Left ventricle myocardium inferior (tissue), 1 donor: ENCODE measurements at regions not wholly inside any gene's neighbourhood (a gene's known extent, or its start where the extent isn't known, plus 50 kb on each side); places are given as distances from the start of the nearest gene placed in this dataset.

ENCODE experiments used
- DNase-seq: peaks from one replicate; pipeline ENCODE4 v3.0.0-alpha.2; 2020
- H3K27ac ChIP-seq: fragments of 200-600 bp; replicated peaks from 2 replicates; pipeline ENCODE4 v1.8.0; 2021
- H3K27me3 ChIP-seq: fragments of 200-600 bp; 2 replicates; pipeline ENCODE4 v1.8.0; 2021; ENCODE audit warnings: low read depth
- H3K36me3 ChIP-seq: fragments of 200-600 bp; 2 replicates; pipeline ENCODE4 v1.8.0; 2021
- H3K4me1 ChIP-seq: fragments of 200-600 bp; 2 replicates; pipeline ENCODE4 v1.8.0; 2021
- H3K4me3 ChIP-seq: fragments of 200-600 bp; 2 replicates; pipeline ENCODE4 v1.8.0; 2021; ENCODE audit warnings: mild to moderate bottlenecking, moderate library complexity
- H3K9me3 ChIP-seq: fragments of 200-600 bp; replicated peaks from 2 replicates; pipeline ENCODE4 v1.8.0; 2021
- CTCF ChIP-seq: fragments of 200-600 bp; IDR thresholded peaks from 2 replicates; pipeline ENCODE4 v1.8.0; 2021; ENCODE audit warnings: antibody characterized with exemption, mild to moderate bottlenecking, borderline replicate concordance
- intact Hi-C: fragments of 100-400 bp; cut with micrococcal nuclease; formaldehyde crosslinking; loops from one replicate; pipeline ENCODE4 v1.11.0; 2022
- donor health status: DM: no; HTN: yes; CAD: no; lungs with severe emphysema.

- no peak for DNase-seq
- Histone ChIP-seq H3K36me3 (no peaks in the 10 kb centered on the region), H3K9me3 (no peaks in the 10 kb centered on the region), H3K27ac (no peak overlapping the region), H3K4me3 (no peak overlapping the region), H3K27me3 (no peaks in the 10 kb centered on the region), H3K4me1 (no peaks in the 10 kb centered on the region)
- intact Hi-C loops = no loop called here
- no peak for TF ChIP-seq CTCF
These were observed 70.8 kb upstream of the TMCC3 start for GRCh38 chr12:94721173-94721572.

GRCh38 chr12:94718114-94718513 lies 67.8 kb upstream of the TMCC3 start:
- Histone ChIP-seq H3K36me3 (no peaks in the 10 kb centered on the region), H3K27ac (no peak overlapping the region), H3K9me3 (no peaks in the 10 kb centered on the region), H3K27me3 (no peaks in the 10 kb centered on the region), H3K4me3 (no peak overlapping the region), H3K4me1 (no peaks in the 10 kb centered on the region)
- no peak for DNase-seq
- no peak for TF ChIP-seq CTCF
- intact Hi-C loops = no loop called here

GRCh38 chr12:94717656-94718055 lies 67.3 kb upstream of the TMCC3 start:
- TF ChIP-seq CTCF = no peak
- no peaks in the 10 kb centered on the region for H3K36me3 ChIP-seq
- no peaks in the 10 kb centered on the region for H3K9me3 ChIP-seq
- no peaks in the 10 kb centered on the region for H3K4me1 ChIP-seq
- intact Hi-C loops = no loop called here
- no peak overlapping the region for H3K27ac ChIP-seq
- no peak for DNase-seq
- H3K4me3 ChIP-seq = no peak overlapping the region
- no peaks in the 10 kb centered on the region for H3K27me3 ChIP-seq

GRCh38 chr12:94717108-94717507 lies 66.8 kb upstream of the TMCC3 start:
- intact Hi-C loops = no loop called here
- no peak overlapping the region for H3K4me3 ChIP-seq
- no peaks in the 10 kb centered on the region for H3K27me3 ChIP-seq
- TF ChIP-seq CTCF = no peak
- H3K36me3 ChIP-seq = no peaks in the 10 kb centered on the region
- no peak for DNase-seq
- no peaks in the 10 kb centered on the region for H3K9me3 ChIP-seq
- H3K4me1 ChIP-seq = no peaks in the 10 kb centered on the region
- no peak overlapping the region for H3K27ac ChIP-seq

GRCh38 chr12:94716339-94716738 lies 66.0 kb upstream of the TMCC3 start:
- no peak for DNase-seq
- no peak for TF ChIP-seq CTCF
- H3K36me3 ChIP-seq = no peaks in the 10 kb centered on the region
- H3K9me3 ChIP-seq = no peaks in the 10 kb centered on the region
- H3K4me3 ChIP-seq = no peak overlapping the region
- intact Hi-C loops = no loop called here
- no peak overlapping the region for H3K27ac ChIP-seq
- H3K4me1 ChIP-seq = no peaks in the 10 kb centered on the region
- H3K27me3 ChIP-seq = no peaks in the 10 kb centered on the region
